ENCODE measurements at regions not wholly inside any gene's neighbourhood (a gene's known extent, or its start where the extent isn't known, plus 50 kb on each side); places are given as distances from the start of the nearest gene placed in this dataset.

DNA sequence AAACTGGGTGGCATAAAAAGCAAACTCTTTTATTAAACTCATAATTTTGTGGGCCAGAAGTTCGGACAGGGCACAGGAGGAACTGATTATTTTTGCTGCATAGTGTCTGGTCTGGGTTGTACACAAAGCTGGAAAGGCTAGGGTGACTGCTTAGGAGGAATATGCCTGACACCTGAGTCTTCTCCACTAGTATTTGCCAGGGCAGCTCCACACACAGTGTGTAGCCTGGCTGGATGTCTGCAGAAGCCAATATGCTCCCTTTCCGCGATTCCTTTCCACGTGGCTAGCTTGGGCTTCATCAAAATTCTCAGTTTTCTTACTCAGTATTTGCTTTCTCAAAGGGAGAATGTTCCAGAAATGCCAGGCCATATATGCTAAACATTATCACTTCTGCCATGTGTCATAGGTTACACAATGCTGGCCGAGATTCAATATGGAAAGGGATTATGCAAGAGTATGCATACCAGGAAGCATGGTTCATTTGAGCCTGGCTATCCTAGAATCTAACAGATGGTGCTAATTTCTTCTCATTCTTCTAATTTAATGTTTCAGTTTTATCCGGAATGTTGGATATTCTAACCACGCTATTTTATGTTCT is 142.7 kb upstream of the DOK6 start:
- TF ChIP-seq CTCF (conservative IDR thresholded peaks at IDR 0.05; ENCODE audit: low read depth, low read length) (no peak), EZH2 (IDR thresholded peaks at IDR 0.05; ENCODE audit: low read length, unreplicated experiment) (no peak)
